Loucy (cell line): ENCODE measurements at regions not wholly inside any gene's neighbourhood (a gene's known extent, or its start where the extent isn't known, plus 50 kb on each side); places are given as distances from the start of the nearest gene placed in this dataset.

Experiments
- H2AFZ ChIP-seq: fragments of 200-600 bp; sonication (generic); 2 replicates; pipeline ENCODE4 v1.6.0; 2016; ENCODE audit warnings: antibody characterized with exemption, mild to moderate bottlenecking, low read length, moderate library complexity
- H3F3A ChIP-seq: fragments of 200-600 bp; 2 replicates; pipeline ENCODE4 v1.6.0; 2016; ENCODE audit warnings: antibody characterized with exemption, low read depth, mild to moderate bottlenecking
- H3K27me3 ChIP-seq: fragments of 200-600 bp; sonication (generic); 2 replicates; pipeline ENCODE4 v1.6.1; 2014; ENCODE audit warnings: low read length, mild to moderate bottlenecking; ENCODE audit not compliant: insufficient read depth, poor library complexity, severe bottlenecking
- H3K36me3 ChIP-seq: fragments of 200-600 bp; sonication (generic); 2 replicates; pipeline ENCODE4 v1.6.1; 2016; ENCODE audit warnings: low read length; ENCODE audit not compliant: insufficient read depth
- H3K4me1 ChIP-seq: fragments of 200-600 bp; sonication (generic); 2 replicates; pipeline ENCODE4 v1.5.1; 2014; ENCODE audit warnings: low read length, mild to moderate bottlenecking; ENCODE audit not compliant: insufficient read depth, poor library complexity, severe bottlenecking
- H3K4me2 ChIP-seq: fragments of 200-600 bp; sonication (generic); 2 replicates; pipeline ENCODE4 v1.6.0; 2014; ENCODE audit warnings: antibody characterized with exemption, low read length, low read depth, mild to moderate bottlenecking; ENCODE audit not compliant: poor library complexity, severe bottlenecking
- H3K4me3 ChIP-seq: fragments of 200-600 bp; sonication (generic); 2 replicates; pipeline ENCODE4 v1.5.1; 2014; ENCODE audit warnings: low read length, mild to moderate bottlenecking, mixed read lengths; ENCODE audit not compliant: poor library complexity, severe bottlenecking
- H3K79me2 ChIP-seq: fragments of 200-600 bp; sonication (generic); 2 replicates; pipeline ENCODE4 v1.6.1; 2014; ENCODE audit warnings: low read length; ENCODE audit not compliant: insufficient read depth
- H3K9ac ChIP-seq: fragments of 200-600 bp; sonication (generic); 2 replicates; pipeline ENCODE4 v1.6.0; 2014; ENCODE audit warnings: mild to moderate bottlenecking, low read depth, low read length, moderate library complexity; ENCODE audit not compliant: poor library complexity, severe bottlenecking
- H3K9me2 ChIP-seq: fragments of 200-600 bp; sonication (generic); replicated peaks from 2 replicates; pipeline ENCODE4 v1.6.1; 2016; ENCODE audit warnings: low read depth, low read length, mixed read lengths
- H3K9me3 ChIP-seq: fragments of 200-600 bp; sonication (generic); 2 replicates; pipeline ENCODE4 v1.6.1; 2014; ENCODE audit warnings: mild to moderate bottlenecking, antibody characterized with exemption, low read length, low read depth; ENCODE audit not compliant: insufficient read depth
- H4K20me1 ChIP-seq: fragments of 200-600 bp; sonication (generic); 2 replicates; pipeline ENCODE4 v1.6.0; 2014; ENCODE audit warnings: antibody characterized with exemption, low read length, mild to moderate bottlenecking; ENCODE audit not compliant: insufficient read depth, poor library complexity, severe bottlenecking
- CTCF ChIP-seq: fragments of 200-600 bp; sonication (generic); conservative IDR thresholded peaks from 2 replicates; pipeline ENCODE4 v1.5.1; 2014; ENCODE audit warnings: mild to moderate bottlenecking, antibody characterized with exemption, low read length
- EZH2phosphoT487 ChIP-seq: fragments of 200-600 bp; IDR thresholded peaks from 2 replicates; pipeline ENCODE4 v1.6.1; 2018; ENCODE audit warnings: antibody characterized with exemption, mild to moderate bottlenecking, moderate library complexity, borderline replicate concordance

GRCh38 chr20:59515013-59515905 lies 89.1 kb upstream of the PHACTR3 start:
- no peak for TF ChIP-seq EZH2phosphoT487
- peak; percentile 63 for TF ChIP-seq CTCF
- Histone ChIP-seq H3K9ac (no peak overlapping the region), H3K9me3 (no peaks in the 10 kb centered on the region), H3K9me2 (no peaks in the 10 kb centered on the region), H4K20me1 (no peaks in the 10 kb centered on the region), H3F3A (no peaks in the 10 kb centered on the region), H3K4me3 (no peak overlapping the region), H3K36me3 (no peaks in the 10 kb centered on the region), H2AFZ (no peak overlapping the region), H3K27me3 (no peaks in the 10 kb centered on the region), H3K4me2 (no peak overlapping the region), H3K79me2 (no peaks in the 10 kb centered on the region), H3K4me1 (no peaks in the 10 kb centered on the region)

GRCh38 chr20:59515906-59516209 lies 88.5 kb upstream of the PHACTR3 start:
- Histone ChIP-seq H3K36me3 (no peaks in the 10 kb centered on the region), H4K20me1 (no peaks in the 10 kb centered on the region), H3K4me2 (no peak overlapping the region), H3K79me2 (no peaks in the 10 kb centered on the region), H3K9ac (no peak overlapping the region), H3K9me3 (no peaks in the 10 kb centered on the region), H3K4me1 (no peaks in the 10 kb centered on the region), H3F3A (no peaks in the 10 kb centered on the region), H3K9me2 (no peaks in the 10 kb centered on the region), H2AFZ (no peak overlapping the region), H3K4me3 (no peak overlapping the region), H3K27me3 (no peaks in the 10 kb centered on the region)
- TF ChIP-seq EZH2phosphoT487 (no peak), CTCF (no peak)

GRCh38 chr20:59518881-59519706 lies 85.2 kb upstream of the PHACTR3 start:
- H3F3A ChIP-seq: no peaks in the 10 kb centered on the region
- no peaks in the 10 kb centered on the region for H3K4me1 ChIP-seq
- no peaks in the 10 kb centered on the region for H3K79me2 ChIP-seq
- H3K9ac ChIP-seq: no peak overlapping the region
- TF ChIP-seq CTCF: peak; percentile 85
- TF ChIP-seq EZH2phosphoT487: no peak
- H3K9me2 ChIP-seq: no peaks in the 10 kb centered on the region
- H3K27me3 ChIP-seq: no peaks in the 10 kb centered on the region
- H3K36me3 ChIP-seq: no peaks in the 10 kb centered on the region
- no peaks in the 10 kb centered on the region for H4K20me1 ChIP-seq
- no peaks in the 10 kb centered on the region for H3K9me3 ChIP-seq
- no peak overlapping the region for H2AFZ ChIP-seq
- H3K4me2 ChIP-seq: no peak overlapping the region
- H3K4me3 ChIP-seq: no peak overlapping the region
